Mesenchymal stem cell (in vitro differentiated cells and primary cell): ENCODE measurements at regions not wholly inside any gene's neighbourhood (a gene's known extent, or its start where the extent isn't known, plus 50 kb on each side); places are given as distances from the start of the nearest gene placed in this dataset.
A peak's percentile ranks its signal among the peaks of the same experiment; 100 is the strongest.

Source experiments
- DNase-seq: peaks from one replicate; pipeline ENCODE4 v3.0.0-alpha.2; 2013
- H2AFZ ChIP-seq: one replicate; pipeline ENCODE4 v1.6.1; 2013; ENCODE audit warnings: low read depth, mild to moderate bottlenecking, control low read depth, inconsistent platforms, low read length, moderate library complexity
- H2AK5ac ChIP-seq: 2 replicates; pipeline ENCODE4 v1.6.1; 2013; ENCODE audit warnings: low read length, moderate library complexity, mild to moderate bottlenecking, inconsistent platforms; ENCODE audit not compliant: severe bottlenecking
- H2BK120ac ChIP-seq: one replicate; pipeline ENCODE4 v1.6.1; 2013; ENCODE audit warnings: low read depth, mild to moderate bottlenecking, inconsistent platforms, low read length, moderate library complexity
- H2BK12ac ChIP-seq, 2 experiments: one replicate each; pipeline ENCODE4 v1.6.1; 2013; ENCODE audit warnings: inconsistent platforms in 2 of 2, low read length in 2 of 2, mild to moderate bottlenecking in 2 of 2, moderate library complexity in 2 of 2, control low read depth in 1 of 2
- H2BK15ac ChIP-seq: one replicate; pipeline ENCODE4 v1.6.1; 2013; ENCODE audit warnings: mild to moderate bottlenecking, low read depth, inconsistent platforms; ENCODE audit not compliant: poor library complexity, severe bottlenecking
- H2BK5ac ChIP-seq: 2 replicates; pipeline ENCODE4 v1.6.1; 2013; ENCODE audit warnings: low read depth, mild to moderate bottlenecking, low read length, control low read depth, inconsistent platforms; ENCODE audit not compliant: poor library complexity, severe bottlenecking
- H3K14ac ChIP-seq, 2 experiments: one replicate each; pipeline ENCODE4 v1.6.1; 2013; ENCODE audit warnings: inconsistent platforms in 2 of 2, low read length in 2 of 2, control low read depth in 1 of 2, mild to moderate bottlenecking in 1 of 2, moderate library complexity in 1 of 2
- H3K18ac ChIP-seq, 2 experiments: one replicate each; pipeline ENCODE4 v1.6.1; 2013; ENCODE audit warnings: inconsistent platforms in 2 of 2, low read length in 2 of 2, control low read depth in 1 of 2, low read depth in 1 of 2, mild to moderate bottlenecking in 1 of 2
- H3K23ac ChIP-seq, 2 experiments: one replicate each; pipeline ENCODE4 v1.6.1; 2013; ENCODE audit warnings: inconsistent platforms in 2 of 2, low read length in 2 of 2, mild to moderate bottlenecking in 2 of 2, moderate library complexity in 2 of 2, control low read depth in 1 of 2
- H3K27ac ChIP-seq: 2 replicates; pipeline ENCODE4 v1.5.1; 2013; ENCODE audit warnings: mild to moderate bottlenecking, moderate library complexity, low read length, control low read depth, inconsistent platforms; ENCODE audit not compliant: poor library complexity, severe bottlenecking
- H3K27me3 ChIP-seq, 2 experiments: 2 replicates each; pipeline versions ENCODE4 v1.6.1 to v1.7.0; 2013; ENCODE audit warnings: low read length in 2 of 2, mild to moderate bottlenecking in 2 of 2, moderate library complexity in 2 of 2, control low read depth in 1 of 2, inconsistent platforms in 1 of 2; ENCODE audit not compliant: control insufficient read depth in 1 of 2, insufficient read depth in 1 of 2
- H3K36me3 ChIP-seq, 2 experiments: 2 replicates each; pipeline versions ENCODE4 v1.6.1 to v1.7.0; 2013; ENCODE audit warnings: low read length in 2 of 2, control low read depth in 1 of 2, inconsistent platforms in 1 of 2, low read depth in 1 of 2, mild to moderate bottlenecking in 1 of 2; ENCODE audit not compliant: insufficient read depth in 2 of 2, control insufficient read depth in 1 of 2
- H3K4ac ChIP-seq, 2 experiments: one replicate each; pipeline ENCODE4 v1.6.1; 2013; ENCODE audit warnings: inconsistent platforms in 2 of 2, low read length in 2 of 2, mild to moderate bottlenecking in 2 of 2, moderate library complexity in 2 of 2, control low read depth in 1 of 2, low read depth in 1 of 2
- H3K4me1 ChIP-seq: 2 replicates; pipeline ENCODE4 v1.6.1; 2013; ENCODE audit warnings: low read depth, low read length, control low read depth; ENCODE audit not compliant: control insufficient read depth, insufficient read depth
- H3K4me2 ChIP-seq: 2 replicates; pipeline ENCODE4 v1.6.1; 2013; ENCODE audit warnings: low read length, mild to moderate bottlenecking, inconsistent platforms; ENCODE audit not compliant: poor library complexity, severe bottlenecking
- H3K4me3 ChIP-seq, 2 experiments: 2 replicates each; pipeline versions ENCODE4 v1.5.1 to v1.7.0; 2013; ENCODE audit warnings: low read length in 2 of 2, mild to moderate bottlenecking in 2 of 2, control low read depth in 1 of 2, low read depth in 1 of 2; ENCODE audit not compliant: insufficient read depth in 1 of 2
- H3K79me1 ChIP-seq: replicated peaks from 2 replicates; pipeline ENCODE4 v1.6.1; 2013; ENCODE audit warnings: mild to moderate bottlenecking, control low read depth, low read length, inconsistent platforms; ENCODE audit not compliant: poor library complexity, severe bottlenecking
- H3K9ac ChIP-seq: 2 replicates; pipeline ENCODE4 v1.7.0; 2013; ENCODE audit warnings: mild to moderate bottlenecking, low read length, moderate library complexity
- H3K9me3 ChIP-seq: 2 replicates; pipeline ENCODE4 v1.7.0; 2013; ENCODE audit warnings: mild to moderate bottlenecking, low read length; ENCODE audit not compliant: control insufficient read depth
- H4K8ac ChIP-seq: one replicate; pipeline ENCODE4 v1.6.1; 2013; ENCODE audit warnings: inconsistent platforms, mild to moderate bottlenecking, low read length, moderate library complexity
- H4K91ac ChIP-seq: one replicate; pipeline ENCODE4 v1.6.1; 2013; ENCODE audit warnings: mild to moderate bottlenecking, low read length, inconsistent platforms
- WGBS: methylation state at CpG from one replicate; pipeline ENCODE4 v1.1.7; 2013; ENCODE audit warnings: mixed read lengths; 5-methylcytosine and 5-hydroxymethylcytosine counted together

DNA sequence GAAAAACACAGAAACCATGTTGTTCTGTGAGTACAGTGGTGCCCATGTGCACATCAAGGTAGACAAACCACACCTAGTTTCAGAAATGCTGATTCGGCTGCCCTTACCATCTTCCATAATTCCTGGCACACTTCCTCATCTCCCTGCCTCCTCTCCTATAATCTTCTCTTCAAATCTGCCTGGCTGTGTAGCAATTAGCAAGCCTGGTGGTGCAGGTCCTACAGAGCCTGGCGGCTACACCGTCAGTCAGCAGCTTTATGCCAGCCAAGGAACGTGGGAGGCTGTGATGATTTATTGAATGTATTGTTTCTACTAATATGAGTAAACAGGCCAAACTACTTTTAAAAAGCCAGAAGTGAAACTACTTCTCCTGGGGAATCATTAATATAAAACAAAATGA, 106.8 kb downstream of the SEMA6D start:
- no peak overlapping the region for H2BK12ac ChIP-seq
- no peak overlapping the region for H3K9ac ChIP-seq
- DNase-seq = no peak

DNA sequence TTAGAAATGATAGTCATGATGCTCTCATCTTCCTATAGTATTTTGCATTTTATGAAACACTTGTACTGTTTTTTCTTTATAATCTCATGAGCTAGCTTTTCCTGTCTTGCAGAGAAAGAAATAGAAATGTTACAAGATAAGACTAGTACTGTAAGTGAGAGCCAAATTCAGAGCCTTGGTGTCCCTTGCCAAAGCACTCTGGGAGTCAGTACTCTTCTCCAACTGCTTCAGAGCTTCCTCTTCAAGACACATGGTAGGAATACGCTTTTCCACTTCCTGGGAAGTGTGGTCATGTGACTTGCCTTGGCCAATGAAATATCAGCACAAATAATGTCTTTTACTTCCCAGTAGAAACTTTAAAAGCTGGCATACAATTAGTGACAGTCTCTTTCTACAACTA, 112.4 kb downstream of the SEMA6D start:
- H3K27me3 ChIP-seq = peaks cover 0 to 9% of the 10 kb centered on the region in 2 experiments
- no peak overlapping the region for H2AK5ac ChIP-seq
- H3K4me1 ChIP-seq = no peaks in the 10 kb centered on the region
- H3K79me1 ChIP-seq = no peaks in the 10 kb centered on the region
- H3K23ac ChIP-seq = no peak overlapping the region
- H2BK120ac ChIP-seq = no peak overlapping the region
- H3K4me3 ChIP-seq = no peak overlapping the region
- no peak overlapping the region for H3K4me2 ChIP-seq
- WGBS = 29% methylated on average over 1 of the region's 1 CpG
- no peak overlapping the region for H2BK5ac ChIP-seq
- H4K8ac ChIP-seq = no peak overlapping the region
- no peak overlapping the region for H3K27ac ChIP-seq
- no peak for DNase-seq
- no peak overlapping the region for H2BK15ac ChIP-seq
- H4K91ac ChIP-seq = no peak overlapping the region
- peaks cover 8% of the 10 kb centered on the region for H3K9me3 ChIP-seq
- H2BK12ac ChIP-seq = no peak overlapping the region
- no peak overlapping the region for H3K4ac ChIP-seq
- no peak overlapping the region for H2AFZ ChIP-seq
- no peaks in the 10 kb centered on the region for H3K36me3 ChIP-seq
- no peak overlapping the region for H3K18ac ChIP-seq
- no peak overlapping the region for H3K14ac ChIP-seq
- no peak overlapping the region for H3K9ac ChIP-seq

More for the DNA sequence above, 106.8 kb downstream of the SEMA6D start:
- Histone ChIP-seq H3K4ac (no peak overlapping the region), H2BK15ac (no peak overlapping the region), H3K4me2 (no peak overlapping the region), H2BK120ac (no peak overlapping the region), H2AK5ac (no peak overlapping the region), H3K4me1 (peaks cover 2% of the 10 kb centered on the region), H3K36me3 (no peaks in the 10 kb centered on the region), H3K23ac (no peak overlapping the region), H3K18ac (peak overlapping the region in 1 of 2 experiments; percentile 59), H3K4me3 (no peak overlapping the region), H2AFZ (no peak overlapping the region), H2BK5ac (no peak overlapping the region), H3K9me3 (no peaks in the 10 kb centered on the region), H4K91ac (peak overlapping the region; percentile 25), H3K27ac (no peak overlapping the region), H3K14ac (no peak overlapping the region), H4K8ac (no peak overlapping the region), H3K27me3 (peaks cover 0 to 3% of the 10 kb centered on the region in 2 experiments), H3K79me1 (no peaks in the 10 kb centered on the region)
- 95% methylated on average over 3 of the region's 4 CpGs for WGBS

DNA sequence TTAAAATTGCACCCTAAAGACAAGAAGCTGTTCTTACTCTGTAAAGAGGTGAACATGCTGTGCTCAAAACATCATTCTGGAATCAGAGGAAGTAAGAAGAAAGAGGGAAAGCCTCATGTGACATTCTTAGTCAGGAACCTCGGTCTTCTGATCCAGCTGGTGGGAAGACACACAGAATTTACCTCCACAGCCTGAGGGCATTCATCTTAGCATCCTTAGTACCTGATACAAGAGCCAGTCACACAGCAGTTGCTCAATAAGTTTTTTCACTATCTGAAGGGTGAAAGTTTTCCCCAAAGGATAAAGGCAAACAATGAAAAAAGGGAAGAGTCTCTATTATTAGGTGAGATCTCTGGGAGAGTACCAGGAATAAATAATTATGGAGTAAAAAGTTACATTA, 116.8 kb downstream of the SEMA6D start:
- Histone ChIP-seq H3K14ac (no peak overlapping the region), H3K36me3 (no peaks in the 10 kb centered on the region), H2BK12ac (no peak overlapping the region), H2BK5ac (no peak overlapping the region), H4K91ac (no peak overlapping the region), H2AFZ (no peak overlapping the region), H3K79me1 (no peaks in the 10 kb centered on the region), H3K9me3 (peaks cover 8% of the 10 kb centered on the region), H2AK5ac (no peak overlapping the region), H3K27ac (no peak overlapping the region), H3K4me3 (no peak overlapping the region), H3K18ac (no peak overlapping the region), H2BK15ac (no peak overlapping the region), H3K9ac (no peak overlapping the region), H4K8ac (no peak overlapping the region), H3K4ac (no peak overlapping the region), H3K27me3 (peaks cover 0 to 11% of the 10 kb centered on the region in 2 experiments), H3K23ac (no peak overlapping the region), H2BK120ac (no peak overlapping the region), H3K4me2 (no peak overlapping the region), H3K4me1 (no peaks in the 10 kb centered on the region)
- WGBS = no CpG with 5 or more reads among the region's 1 CpG
- DNase-seq = no peak

DNA sequence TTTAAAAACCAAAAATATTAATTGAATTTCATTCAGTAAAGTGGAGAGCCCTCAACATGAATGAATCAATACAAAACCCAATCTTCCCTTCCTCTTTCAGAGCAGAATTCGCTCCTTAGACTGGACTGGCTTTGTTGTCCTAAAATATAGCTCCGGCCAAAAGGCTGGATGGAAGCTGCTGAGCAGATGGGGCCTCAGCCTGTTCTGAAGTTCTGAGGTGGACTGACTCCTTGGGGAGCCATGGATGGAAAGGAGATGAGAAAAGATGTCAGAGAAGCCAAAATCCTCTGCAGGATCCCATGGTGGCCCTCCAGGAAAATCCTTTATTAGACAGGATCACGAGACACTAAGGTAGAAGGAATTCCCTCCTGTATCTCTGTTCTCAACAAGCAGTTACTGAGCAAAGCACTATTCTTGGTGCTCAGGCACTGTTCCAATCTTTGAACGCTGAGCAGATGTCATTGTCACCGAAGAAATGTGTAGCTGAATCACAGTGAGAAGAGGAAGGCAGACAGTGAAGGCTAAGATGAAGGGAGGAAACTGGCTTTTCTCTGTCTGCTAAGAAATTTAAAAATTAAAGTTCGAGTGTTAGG, 122.0 kb downstream of the SEMA6D start:
- Histone ChIP-seq H2BK5ac (no peak overlapping the region), H3K27ac (no peak overlapping the region), H2BK15ac (no peak overlapping the region)

More for the DNA sequence above, 122.0 kb downstream of the SEMA6D start:
- no peak for DNase-seq
- H2AK5ac ChIP-seq = no peak overlapping the region
- H3K18ac ChIP-seq = no peak overlapping the region
- H3K4me3 ChIP-seq = no peak overlapping the region
- H3K4ac ChIP-seq = no peak overlapping the region
- no peak overlapping the region for H2BK120ac ChIP-seq
- no peaks in the 10 kb centered on the region for H3K36me3 ChIP-seq
- H3K79me1 ChIP-seq = no peaks in the 10 kb centered on the region
- H2BK12ac ChIP-seq = no peak overlapping the region
- no peaks in the 10 kb centered on the region for H3K4me1 ChIP-seq
- no peak overlapping the region for H3K4me2 ChIP-seq
- H4K8ac ChIP-seq = no peak overlapping the region
- H3K14ac ChIP-seq = no peak overlapping the region
- H3K27me3 ChIP-seq = peaks cover 0 to 7% of the 10 kb centered on the region in 2 experiments
- 86% methylated on average over 6 of the region's 6 CpGs for WGBS
- H4K91ac ChIP-seq = no peak overlapping the region
- no peaks in the 10 kb centered on the region for H3K9me3 ChIP-seq
- H2AFZ ChIP-seq = no peak overlapping the region
- H3K9ac ChIP-seq = no peak overlapping the region
- H3K23ac ChIP-seq = no peak overlapping the region
